ENCODE measurements at regions not wholly inside any gene's neighbourhood (a gene's known extent, or its start where the extent isn't known, plus 50 kb on each side); places are given as distances from the start of the nearest gene placed in this dataset.

DNA sequence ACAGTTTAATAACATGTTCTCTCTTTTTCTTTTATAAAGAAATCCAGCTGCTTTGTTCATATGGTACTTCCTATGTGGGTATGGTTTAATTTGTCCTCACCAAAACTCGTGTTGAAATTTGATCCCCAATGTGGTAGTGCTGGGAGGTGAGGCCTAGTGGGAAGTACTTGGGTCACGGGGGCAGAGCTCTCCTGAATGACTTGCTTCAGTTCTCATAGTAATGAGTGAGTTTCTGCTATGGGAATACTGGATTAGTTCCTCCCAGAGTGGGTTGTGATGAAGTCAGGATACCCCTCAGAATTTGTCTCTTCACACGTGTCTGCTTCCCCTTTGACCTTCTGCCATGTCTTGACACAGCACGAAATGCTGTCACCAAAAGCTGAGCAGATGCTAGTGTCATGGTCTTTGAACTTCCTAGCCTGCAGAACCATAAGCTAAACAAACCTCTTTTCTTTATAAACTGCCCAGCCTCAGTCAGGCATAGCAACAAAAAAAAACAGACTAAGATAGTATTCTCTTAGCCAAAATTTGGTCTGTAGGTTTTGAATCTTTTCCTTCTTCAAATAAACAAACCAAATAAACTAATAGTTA, 87.8 kb upstream of the HS3ST5 start:
- no peak for DNase-seq (ENCODE audit: low read depth)

DNA sequence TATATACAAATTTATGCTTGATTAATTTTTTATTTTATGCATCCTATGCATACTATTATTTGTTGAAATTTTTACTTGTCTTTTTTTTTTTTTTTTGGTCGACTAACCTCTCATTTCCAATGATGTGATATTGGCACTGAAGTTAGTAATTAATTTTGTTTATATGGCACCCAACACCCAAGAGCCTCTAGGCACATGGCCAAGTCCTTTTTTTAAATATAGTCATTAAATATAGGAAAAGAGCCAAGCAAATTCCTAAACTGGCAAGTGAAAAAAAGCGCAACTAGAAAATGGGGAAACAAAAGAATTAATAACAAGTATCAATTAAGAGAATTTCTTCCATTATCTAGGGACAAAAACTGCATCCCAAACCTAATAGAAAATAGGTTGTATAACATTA, 85.5 kb upstream of the HS3ST5 start:
- DNase-seq (ENCODE audit: low read depth), result no peak

DNA sequence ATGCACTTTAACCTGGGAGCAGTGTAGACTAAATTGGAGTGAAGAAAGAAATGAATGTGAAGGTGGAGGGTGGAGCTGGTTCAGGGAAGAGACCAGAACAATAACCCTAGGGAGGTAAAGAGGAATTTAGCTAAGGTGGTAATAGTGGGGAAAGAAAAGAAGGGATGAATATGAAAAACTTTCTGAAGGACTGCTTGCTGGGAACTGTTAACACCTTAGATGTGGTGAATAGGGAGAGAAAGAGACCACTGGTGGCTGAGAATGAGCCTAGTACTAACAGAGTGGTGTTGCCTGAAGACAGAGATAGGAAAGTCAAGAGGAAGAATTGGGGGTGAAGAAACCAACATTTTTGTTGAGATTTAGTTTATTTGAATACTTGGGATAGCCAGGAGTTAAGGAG, 78.4 kb upstream of the HS3ST5 start:
- no peak for DNase-seq (ENCODE audit: low read depth)

DNA sequence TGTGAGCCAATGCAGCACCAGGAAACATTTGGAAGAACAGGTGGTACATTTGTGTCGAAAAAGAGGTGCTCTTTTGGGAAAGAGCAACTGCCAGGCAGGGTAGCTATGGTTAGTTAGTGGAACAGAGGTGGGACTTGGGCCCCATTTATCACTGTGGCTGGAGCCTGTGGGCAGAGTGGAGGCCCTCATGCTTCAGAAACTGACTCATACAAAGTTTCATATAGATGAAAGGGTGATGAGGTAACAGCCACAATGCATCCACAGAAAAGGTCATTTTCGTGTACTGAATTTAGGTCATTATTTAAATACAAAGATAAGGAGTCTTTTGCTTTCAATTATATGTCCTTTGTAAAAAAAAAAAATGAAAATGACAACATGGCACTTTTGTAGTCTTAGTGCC, 76.4 kb upstream of the HS3ST5 start:
- DNase-seq (ENCODE audit: low read depth), result no peak

DNA sequence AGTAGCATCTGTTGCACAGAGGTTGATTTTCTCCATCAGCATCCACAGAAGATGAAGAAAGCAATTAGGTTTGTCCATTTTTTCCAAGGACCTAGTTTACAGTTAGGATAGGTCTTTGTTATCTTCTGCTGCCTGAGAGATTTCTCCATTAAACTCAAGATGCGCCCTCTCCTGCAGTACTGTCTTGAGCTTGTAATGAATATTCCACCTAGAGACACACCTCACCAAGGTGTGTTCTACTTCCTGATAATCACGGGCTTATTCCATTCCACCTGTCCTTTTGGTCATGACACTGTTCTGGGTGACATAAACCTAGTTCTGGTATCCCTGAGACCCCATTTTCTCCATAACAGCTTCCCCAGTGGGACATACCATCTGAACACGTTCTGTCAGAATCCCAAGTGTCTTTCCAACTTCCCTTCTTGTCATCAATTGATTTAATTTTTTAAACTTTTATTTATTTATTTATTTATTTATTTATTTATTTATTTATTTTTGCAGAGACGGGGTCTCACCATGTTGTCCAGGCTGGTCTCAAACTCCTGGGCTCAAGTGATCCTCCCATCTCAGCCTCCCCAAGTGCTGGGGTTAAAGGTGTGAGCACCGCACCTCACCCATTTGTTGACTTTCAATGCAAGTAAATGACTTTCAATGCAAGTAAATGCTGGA, 75.6 kb upstream of the HS3ST5 start:
- no peak for DNase-seq (ENCODE audit: low read depth)

DNA sequence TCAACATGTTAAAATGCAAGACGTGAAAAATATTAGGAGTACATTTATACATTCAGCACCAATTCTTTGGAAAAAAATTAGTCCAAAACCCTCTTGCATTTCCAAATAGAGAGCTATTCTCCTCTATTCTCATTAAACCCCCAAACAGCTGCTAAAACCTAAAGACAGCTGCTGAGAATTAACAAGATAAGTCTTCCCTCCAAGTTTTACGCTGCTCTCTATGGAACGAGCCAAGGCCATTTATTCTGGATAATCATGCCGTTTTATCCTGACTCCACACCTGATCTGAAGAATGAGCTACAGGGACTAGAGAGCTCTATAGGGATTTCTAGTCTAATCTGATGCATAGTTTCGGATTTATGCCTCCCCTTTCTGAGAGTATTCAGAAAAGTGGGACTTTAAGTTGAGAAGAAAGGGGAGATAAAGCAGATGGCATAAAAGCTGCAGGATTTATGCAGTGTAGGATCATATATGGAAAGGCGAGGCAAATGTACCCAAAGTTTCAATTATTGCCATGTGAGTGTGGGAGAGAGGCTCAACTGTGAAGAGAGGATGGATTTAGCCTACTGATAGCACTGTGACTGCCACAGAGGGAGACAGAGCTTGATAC, 64.7 kb upstream of the HS3ST5 start:
- no peak for DNase-seq (ENCODE audit: low read depth)

DNA sequence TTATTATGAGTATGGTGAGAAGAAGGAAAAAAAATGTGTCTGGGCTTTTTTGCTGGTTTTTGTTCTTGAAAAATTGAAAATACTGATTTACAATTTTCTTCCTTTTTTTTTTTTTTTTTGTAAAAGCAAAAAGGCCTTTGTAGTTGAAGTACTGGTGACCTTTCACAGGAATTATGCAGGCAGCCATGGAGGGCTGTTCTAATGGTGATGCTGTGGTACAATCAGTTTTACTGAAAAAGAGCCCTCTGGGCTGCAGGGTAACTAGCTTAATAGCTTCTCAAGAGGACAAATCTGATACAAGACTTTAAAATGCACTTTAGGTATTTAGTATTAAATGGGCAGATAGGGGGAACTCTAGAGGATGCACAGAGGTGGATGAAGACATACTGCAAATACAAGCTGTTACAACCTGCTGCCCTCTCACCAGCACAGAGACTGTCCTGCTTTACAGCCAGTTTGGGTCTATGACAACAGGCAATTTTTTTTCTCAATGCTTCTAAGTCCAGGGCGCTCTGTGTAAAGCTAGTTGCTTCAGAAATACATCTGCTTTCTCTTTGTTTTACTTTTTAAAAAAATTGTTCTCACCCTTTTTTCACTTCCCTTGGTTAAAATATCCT, 61.6 kb upstream of the HS3ST5 start:
- no peak for DNase-seq (ENCODE audit: low read depth)

DNA sequence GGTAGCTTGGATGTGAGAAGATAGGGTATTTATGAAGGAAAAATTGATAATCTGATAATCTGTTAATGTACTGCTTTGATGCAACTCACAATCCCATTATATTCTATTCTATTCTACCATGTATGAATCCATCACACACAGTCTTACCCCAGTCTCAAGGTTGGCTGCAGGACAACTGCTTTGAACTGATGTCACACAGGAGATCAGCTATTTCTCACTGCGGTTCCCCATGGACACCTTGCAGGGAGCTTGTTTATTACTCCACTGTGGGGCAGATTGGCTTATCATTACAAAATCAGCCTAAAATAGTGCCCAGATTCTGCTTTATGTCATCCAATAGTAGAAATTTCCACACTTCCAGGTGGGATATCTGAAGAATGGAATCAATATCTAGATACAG, 61.0 kb upstream of the HS3ST5 start:
- DNase-seq (ENCODE audit: low read depth), result no peak

DNA sequence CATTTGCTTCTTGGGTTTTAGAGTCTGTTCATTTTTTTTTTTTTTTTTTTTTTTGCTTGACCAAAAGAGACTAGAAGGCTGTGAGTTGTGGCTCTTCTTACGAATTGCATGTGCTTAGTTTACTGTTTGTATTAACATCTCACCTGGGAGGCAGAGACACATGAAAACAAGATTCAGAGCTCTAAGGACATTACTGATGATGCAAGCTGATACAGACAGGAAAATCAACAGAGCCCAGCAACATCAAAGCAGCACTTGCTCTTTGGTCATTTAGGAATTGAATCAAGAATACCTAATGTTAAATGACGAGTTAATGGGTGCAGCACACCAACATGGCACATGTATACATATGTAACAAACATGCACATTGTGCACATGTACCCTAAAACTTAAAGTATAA, 55.7 kb upstream of the HS3ST5 start:
- no peak for DNase-seq (ENCODE audit: low read depth)

Data from GM04503 (cell line).